Ureter (tissue), 1 donor: ENCODE measurements at regions not wholly inside any gene's neighbourhood (a gene's known extent, or its start where the extent isn't known, plus 50 kb on each side); places are given as distances from the start of the nearest gene placed in this dataset.
"Not testable (repeated sequence)": the region's sequence is repeated elsewhere in the genome, so short reads cannot be mapped to it uniquely, and the experiment has no call there.

Experiments used
- DNase-seq: peaks from one replicate; pipeline ENCODE4 v3.0.0-alpha.2; 2020; ENCODE audit warnings: low spot score
- donor health status: DM: yes; HTN: yes; CAD: no.

DNA sequence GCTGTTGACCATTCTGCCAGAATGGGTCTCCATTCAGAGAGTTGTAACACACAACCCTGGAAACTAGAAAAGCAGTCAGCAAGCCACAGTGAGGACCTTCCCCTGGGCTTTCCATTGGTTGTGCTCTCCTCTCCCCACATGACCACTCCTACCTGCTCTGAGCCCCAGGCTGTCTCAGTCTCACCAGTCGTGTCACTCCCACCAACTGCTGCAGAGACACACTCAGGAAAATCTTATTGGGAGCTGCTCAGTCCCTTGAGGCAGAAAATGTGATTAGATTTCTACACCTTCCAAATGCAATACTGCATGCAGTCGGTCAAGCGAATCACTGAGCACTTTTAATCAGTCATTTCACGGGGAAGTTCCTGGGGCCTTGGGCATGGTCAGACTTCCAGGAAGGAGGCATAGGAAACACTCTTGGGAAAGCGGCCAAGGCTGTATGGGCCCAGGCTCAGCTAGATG lies 284.2 kb upstream of the NMUR2 start:
- DNase-seq, result no peak

DNA sequence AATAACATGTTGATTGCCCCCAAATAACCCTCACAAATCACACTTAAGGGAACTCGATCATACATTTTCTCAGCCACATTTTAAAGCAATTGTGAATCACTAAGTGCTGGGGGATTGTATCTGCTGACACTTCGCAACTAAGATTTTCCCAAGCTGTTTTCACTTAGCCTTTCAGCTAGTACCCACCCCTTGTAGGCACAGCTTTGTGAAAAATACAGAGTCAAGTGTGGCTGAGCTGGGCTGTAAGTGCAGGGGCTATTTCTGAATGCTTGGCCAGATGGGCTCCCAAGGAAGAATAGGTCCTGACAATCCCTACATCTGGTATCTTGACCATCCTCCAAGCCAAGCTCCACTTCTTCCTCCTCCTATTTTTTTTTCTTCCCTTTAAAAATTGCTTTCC lies 289.2 kb upstream of the NMUR2 start:
- DNase-seq, result no peak

DNA sequence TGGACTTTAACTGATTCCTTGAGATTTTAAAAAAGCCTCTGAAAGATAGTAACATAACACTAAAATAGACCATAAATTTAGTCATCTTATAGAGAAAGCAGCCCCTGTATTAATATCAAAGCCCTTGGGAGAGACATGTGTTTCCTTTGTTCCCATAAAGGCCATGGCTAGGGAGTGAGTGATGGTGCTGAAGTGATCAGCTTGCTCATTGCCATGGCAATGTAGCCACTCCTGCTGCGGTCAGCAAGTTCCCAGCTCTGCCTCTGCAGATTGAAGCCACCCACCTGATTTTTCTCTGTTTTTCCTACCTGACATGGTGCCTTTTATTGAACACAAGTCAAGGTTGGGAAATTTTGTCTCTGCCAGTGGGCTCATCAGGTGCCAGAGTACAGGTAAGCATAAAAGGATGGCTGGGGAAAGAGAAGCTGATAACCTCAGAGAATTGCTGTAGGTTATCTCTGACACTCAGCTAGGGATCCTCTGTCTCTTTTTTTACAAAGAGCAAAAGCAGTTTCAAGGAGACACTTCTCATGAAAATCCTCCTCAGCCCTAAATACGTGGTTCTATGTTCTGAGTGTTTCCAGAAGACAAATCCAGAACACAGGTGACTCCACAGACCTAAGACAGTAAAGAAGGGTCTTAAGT lies 296.3 kb upstream of the NMUR2 start:
- DNase-seq, result no peak

DNA sequence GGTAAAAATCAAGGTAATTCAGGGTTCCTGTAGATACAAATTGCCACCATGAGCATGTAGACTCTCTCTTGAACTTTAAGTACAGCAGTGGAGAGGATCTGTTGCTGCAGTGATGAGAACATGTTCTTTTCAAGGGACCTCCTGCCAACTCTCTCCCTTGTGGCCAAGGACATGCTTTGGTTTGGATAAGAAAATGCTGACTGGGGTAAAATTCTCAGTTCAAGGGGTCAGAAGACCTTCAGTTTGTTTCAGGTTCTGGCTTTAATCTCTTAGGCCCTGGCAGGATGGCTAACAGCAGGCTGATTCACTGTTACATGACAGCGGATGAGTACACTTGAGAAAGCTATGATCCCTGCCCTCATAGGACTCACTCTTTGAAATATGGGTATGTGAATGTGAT lies 299.2 kb upstream of the NMUR2 start:
- no peak for DNase-seq

DNA sequence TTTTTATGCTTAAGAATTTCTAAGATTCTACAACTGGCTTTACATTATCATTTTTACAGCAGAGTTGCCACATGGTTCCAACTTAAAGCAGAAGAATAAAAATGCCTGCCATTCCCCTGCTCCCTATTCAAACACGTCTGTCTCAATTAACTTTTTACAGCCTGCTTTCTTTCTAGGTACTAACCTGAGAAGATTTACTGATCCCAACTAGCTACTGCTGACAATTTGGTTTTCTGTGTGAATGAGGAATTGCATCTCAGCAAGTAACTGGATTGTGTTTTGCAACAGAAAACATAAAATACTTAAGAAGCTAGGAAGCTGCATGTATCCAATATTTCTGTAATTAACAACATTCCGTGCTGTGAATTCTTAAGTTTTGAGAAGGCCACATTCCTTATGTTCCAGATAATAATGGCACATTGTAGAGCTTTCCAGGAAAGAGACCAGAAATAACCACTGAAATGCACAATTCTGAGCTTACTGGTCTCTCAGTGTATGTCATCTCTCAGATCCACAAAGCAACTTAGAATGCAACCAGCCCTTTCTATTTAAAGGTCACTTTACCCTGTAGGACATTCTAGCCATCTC lies 306.8 kb upstream of the NMUR2 start:
- no peak for DNase-seq

DNA sequence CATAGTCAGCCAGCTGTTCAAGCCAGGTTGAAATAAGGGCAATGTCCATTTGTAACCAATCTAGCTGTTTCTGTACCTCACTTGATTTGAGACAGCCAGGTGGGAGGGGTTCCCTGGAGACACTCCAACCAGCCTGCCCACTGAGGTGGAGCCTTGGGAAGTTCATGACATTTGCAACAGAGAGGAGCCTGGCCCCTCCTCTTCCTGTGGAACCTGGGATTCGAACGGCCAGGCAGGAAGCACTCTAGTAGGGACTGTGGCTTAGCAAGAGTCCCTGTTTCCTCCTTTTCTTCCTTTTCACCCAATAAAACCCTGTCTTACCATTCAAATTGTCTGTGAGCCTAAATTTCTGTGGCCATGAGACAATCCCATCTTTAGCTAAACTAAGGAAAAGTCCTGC lies 312.3 kb upstream of the NMUR2 start:
- DNase-seq, result no peak

DNA sequence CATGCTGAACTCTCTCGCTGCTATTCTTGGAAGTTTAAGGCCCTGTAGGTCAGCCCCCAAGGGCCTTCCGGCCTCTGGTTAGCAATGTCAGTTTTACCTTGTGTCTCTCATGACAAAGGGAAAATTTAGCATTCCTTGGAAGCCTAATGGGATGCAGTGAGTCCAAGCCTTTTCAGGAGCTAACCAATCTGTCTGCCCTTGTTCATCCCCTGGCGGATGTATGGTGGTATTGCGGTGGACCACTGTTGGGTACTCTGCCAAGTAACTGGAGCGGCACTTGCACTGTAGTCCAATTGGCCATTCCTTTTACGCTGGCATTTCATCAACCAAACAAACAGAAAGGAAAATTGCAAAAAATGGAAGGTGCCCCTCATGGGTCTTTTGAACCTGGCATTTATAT lies 318.4 kb upstream of the NMUR2 start:
- no peak for DNase-seq

DNA sequence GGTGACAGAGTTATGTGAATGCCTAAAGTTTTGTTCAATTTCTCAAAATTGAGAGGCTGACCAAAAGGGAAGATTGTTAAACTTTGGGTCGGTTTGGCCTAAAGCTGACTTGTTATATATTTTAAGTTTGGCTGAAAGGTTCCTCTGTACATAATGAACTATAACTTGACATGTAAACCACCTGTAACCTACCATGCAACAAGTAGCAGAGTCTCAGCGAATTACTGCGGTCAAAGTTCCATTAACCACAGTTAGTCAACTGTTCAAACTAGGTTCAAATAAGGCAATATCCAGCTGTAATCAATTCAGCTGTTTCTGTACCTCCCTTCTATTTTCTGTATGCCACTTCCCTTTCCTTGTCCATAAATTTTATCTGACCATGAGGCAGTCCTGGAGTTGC lies 325.1 kb upstream of the NMUR2 start:
- no peak for DNase-seq

DNA sequence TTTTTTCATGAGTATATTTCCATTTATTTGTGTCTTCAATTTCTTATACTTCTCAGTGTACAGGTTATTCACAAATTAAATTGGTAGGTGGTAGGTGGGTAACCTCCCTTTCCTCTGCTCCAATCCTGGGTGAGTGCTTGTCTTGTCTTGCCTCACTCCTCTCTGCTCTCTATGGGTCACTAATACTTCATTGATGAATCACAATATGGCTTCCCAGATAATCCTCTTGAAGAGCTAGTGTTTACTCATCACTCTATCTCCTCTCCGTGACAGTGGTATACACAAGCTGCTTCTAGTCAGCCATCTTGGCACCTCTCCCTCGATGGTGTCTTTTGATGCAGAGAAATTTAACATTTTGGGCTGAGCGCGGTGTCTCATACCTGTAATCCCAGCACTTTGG lies 331.8 kb upstream of the NMUR2 start:
- DNase-seq, result no peak

DNA sequence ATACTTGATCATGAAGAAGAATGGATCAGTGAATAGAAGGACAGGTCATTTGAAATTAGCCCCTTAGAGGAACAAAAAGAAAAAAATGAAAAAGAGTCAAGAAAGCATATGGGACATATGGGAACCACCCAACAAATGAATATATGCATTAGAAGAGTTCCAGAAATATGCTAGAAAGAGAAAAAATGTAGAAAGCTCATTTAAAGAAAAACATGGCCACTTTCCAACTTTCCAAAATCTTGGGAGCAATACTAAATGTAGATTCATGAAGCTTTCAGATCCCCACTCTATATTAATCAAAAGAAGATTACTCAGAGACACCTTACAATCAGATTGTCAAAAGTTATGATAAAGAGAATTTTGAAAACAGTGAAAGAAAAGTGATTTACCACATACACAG lies 334.8 kb upstream of the NMUR2 start:
- DNase-seq, result no peak

DNA sequence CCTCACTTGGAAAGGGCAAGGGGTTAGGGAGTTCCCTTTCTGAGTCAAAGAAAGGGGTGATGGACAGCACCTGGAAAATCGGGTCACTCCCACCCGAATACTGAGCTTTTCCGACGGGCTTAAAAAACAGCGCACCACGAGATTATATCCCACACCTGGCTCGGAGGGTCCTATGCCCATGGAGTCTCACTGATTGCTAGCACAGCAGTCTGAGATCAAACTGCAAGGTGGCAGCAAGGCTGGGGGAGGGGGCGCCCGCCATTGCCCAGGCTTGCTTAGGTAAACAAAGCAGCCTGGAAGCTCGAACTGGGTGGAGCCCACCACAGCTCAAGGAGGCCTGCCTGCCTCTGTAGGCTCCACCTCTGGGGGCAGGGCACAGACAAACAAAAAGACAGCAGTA lies 336.0 kb upstream of the NMUR2 start:
- DNase-seq, result not testable (repeated sequence)

DNA sequence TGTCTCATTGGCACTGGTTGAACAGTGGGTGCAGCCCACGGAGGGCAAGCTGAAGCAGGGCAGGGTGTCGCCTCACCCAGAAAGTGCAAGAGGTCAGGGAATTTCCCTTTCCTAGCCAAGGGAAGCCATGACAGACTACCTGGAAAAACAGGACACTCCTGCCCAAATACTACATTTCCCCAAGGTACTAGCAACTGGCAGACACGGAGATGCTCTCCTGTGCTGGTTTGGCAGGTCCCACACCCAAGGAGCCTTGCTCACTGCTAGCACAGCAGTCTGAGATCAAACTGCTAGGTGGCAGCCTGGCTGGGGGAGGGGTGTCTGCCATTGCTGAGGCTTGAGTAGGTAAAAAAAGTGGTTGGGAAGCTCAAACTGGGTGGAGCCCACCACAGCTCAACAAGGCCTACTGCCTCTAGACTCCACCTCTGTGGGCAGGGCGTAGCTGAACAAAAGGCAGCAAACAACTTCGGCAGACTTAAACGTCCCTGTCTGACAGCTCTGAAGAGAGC lies 382.7 kb upstream of the NMUR2 start:
- DNase-seq, result not testable (repeated sequence)

DNA sequence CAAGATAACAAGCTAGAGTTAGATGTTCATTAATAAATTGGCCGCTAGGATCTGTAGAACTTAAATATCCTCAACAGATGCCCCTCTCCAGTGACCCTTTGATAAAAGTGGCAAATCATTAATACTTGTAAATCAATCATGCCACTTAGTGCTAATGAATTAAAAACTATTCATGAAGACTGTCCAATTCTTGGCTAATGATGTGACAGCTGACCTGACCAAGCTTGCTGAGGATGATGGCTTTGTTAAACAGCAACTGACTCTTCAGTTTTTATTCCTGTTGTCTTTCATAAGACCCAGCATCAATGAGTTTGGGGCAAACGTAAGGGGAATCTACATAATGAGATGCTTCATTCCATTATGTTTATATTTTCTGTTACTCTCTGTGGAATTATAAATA lies 396.8 kb upstream of the NMUR2 start:
- DNase-seq, result no peak

DNA sequence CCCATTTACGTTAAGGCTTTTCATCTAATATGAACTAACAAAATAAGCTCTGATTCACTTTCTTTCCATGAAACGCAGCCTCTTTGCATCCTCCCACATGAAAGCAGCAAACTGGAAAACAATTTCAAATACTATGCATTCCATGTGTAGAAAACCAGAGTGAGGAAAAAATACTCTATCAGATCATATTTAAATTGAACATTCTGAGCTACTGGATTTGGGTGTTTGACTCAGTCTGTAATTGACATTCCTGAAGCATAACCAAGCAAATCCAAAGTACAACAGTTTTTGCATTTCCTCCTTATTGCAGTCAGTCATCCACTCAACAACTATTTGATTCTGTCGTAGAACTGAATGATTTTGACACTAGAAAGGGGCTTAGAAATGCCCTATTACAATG lies 399.1 kb upstream of the NMUR2 start:
- no peak for DNase-seq

DNA sequence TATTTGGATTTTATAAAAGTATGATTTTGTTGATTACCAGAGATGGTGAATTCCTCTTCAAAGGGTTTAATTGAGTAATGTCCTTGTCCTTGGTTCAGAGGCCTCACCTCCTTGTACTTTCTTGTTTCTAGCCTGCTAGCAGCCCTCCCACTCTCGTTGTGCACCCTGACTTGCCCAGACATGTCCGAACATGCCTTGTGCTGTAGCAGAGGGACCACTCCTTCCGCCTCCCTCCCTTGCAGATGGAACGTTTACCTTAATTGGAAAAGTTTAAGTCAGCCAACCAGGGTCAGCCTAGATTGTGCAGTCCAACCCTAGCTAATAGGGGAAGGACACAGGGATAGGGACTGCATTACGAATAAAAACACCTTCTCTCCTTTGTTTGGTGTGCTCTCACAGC lies 406.9 kb upstream of the NMUR2 start:
- no peak for DNase-seq

DNA sequence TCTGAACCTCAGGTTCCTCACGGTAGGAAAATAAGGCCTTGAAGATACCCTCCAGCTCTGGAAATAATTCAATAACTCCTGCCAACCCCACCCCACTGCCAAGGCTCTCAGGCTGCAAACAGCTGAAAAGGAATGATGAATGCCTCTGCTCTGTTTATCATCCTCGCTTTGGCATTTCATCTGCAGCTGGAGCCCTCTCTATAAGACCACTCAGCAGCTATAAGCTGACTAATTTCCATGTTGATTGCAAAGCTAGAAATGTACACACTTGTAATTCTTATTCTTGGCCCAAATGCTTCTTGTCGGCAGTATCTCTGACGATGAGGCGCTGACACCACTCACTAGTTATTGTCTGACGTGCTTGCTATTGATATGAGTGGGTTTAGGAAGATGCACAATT lies 408.4 kb upstream of the NMUR2 start:
- DNase-seq, result no peak

DNA sequence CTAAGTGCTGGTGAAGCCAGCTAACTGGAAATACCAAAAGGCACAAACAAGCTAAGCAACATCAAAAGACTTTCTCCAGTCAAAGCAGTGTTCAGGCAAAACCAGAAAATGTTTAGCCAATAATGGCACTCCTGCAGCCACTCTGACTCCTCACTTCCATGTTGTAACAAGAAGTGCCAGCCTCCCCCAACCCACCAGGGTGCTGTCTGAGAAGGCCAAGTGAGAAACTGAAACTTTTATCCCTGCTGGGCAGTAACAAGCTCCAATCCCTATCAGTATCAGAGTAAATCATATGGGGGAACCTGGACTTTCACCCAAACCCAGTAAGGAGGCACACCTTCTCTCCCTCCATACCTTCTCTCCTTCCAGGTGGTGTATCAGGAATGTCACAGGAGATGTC lies 414.8 kb upstream of the NMUR2 start:
- no peak for DNase-seq

DNA sequence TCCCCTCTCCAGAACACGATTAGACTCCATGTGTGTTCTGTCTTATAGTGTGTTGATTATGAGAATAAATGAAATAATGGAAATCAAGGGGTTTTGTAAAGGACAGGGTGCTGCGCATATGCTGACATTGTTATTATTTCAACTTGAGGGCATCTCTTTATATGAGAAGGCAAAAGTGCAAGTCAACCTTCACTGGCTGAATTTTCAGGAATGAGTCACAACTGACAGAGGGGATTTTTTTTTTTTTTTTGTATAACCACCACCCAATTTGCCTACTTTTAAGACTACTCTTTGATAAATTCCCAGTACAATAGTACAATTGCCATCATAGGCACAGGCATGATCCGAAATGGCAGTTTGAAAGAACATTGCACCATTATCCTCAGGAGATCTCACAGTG lies 419.2 kb upstream of the NMUR2 start:
- DNase-seq, result no peak

DNA sequence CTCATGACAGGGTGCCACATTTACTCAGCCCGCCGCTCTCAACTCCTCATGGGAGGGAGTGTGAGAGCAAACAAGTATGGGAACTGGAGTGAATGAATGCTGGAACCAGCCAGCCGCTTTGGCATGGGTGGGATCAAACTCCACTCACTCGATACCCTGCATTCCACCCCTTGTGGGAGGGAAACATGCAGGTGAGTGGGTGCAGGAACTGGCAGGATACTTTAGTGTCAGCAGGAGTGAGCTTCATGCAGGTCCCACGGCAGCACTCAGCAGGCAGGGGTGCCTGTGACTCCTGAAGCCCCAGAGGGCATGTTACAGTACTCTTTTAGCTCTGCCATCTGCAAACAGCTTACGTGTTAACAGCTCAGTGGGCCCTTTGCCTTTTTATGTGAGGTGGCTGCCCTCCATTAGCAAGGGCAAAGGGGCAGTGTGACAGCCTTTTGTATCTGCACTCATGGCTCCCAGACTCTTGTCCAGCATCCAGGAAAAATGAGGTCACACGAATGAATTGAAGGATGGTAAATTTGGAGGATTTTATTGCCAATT lies 433.2 kb upstream of the NMUR2 start:
- DNase-seq, result no peak

DNA sequence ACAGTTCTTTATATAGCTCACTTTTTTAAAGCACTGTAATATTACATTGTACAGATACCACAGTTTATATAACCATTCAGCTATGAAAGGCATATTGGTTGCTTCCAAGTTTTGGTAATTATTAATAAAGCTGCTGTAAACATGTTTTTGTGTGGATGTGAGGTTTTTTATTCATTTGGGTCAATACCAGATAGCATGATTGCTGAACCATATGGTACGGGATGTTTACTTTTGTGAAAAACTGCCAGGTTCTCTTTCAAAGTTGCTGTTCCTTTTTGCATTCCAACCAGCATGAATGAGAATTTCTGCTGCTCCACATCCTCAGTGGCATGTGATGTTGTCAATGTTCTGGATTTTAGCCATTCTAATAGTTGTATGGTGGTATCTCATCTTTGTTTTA lies 439.6 kb upstream of the NMUR2 start:
- no peak for DNase-seq

DNA sequence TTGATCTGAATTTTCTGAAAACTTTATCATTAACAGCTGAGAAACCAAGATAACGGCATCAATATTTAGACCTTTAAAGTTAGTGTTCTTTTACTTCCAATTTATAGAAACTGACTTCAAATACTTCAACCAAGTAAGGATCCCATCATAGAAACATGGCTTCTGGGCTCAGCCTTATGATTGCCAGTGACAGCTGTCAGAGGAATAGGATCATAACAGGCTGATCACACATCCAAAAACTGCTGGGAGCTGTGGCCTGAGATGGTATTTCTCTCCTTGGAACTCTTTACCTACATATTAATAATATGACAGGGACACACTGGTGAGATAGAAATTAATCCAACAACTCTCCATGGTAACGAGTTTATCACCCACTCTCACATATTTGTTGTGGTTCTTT lies 448.3 kb upstream of the NMUR2 start:
- DNase-seq, result no peak

DNA sequence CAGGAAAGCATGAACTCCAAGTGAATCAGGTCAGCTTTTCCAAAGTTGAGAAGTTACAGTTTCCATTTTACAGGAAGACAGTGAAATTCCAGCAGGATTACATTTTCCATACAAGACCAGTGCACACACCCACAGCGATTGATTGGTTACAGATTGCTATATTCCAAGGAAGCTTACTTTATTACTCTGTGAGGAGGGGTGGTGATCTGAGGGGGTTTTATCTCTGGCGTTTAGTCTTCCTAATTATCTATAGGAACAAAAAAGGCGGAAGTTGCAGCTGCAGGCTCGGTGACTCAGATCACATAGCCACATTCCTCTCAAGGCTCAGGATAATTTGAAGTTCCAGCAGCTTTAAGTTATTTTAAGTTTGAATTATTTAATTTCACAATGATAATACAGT lies 450.4 kb upstream of the NMUR2 start:
- DNase-seq, result no peak

DNA sequence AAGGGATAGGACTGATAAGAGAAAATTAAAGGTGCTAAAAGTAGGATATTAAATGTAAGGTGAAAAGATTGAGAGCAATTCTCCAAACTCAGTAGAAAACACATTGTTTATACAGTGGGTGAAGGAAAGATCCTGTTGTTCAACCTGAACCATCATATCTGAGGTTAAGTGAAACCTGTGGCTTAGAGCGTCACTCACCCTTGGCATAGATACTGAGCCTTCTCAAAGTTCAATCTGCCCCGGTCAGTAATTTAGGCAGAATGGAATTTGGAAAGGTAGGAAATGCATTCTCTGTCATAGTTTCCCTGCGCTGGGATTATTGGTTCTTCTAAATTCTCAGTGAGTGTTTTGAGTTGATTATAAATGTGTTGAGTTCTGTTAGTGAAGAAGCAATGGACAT lies 456.2 kb upstream of the NMUR2 start:
- DNase-seq, result no peak

DNA sequence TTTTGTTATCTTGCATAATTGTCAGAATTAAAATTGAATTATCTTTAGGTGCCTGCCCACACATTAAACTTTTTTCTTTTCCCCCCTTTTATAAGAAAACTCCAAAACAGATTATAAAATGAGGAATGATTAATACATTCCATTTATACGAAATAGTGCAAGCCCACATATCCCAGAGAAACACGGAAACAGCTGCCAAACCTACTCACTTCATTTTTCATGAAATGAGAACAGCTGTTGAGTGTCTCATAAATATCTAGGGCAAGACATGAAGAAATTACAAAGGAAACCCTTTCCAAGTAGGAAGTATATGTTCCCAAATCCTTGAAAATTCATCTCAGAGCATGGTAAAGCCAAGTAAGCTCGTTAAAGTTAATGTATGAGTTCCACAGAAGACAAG lies 459.4 kb upstream of the NMUR2 start:
- no peak for DNase-seq
